C4-2B (cell line): ENCODE measurements at regions not wholly inside any gene's neighbourhood (a gene's known extent, or its start where the extent isn't known, plus 50 kb on each side); places are given as distances from the start of the nearest gene placed in this dataset.

Experiments used
- H3K27ac ChIP-seq: fragments of 450-650 bp; 2 replicates; pipeline ENCODE4 v1.5.1; 2017
- CTCF ChIP-seq: fragments of 450-650 bp; conservative IDR thresholded peaks from 2 replicates; pipeline ENCODE4 v1.5.1; 2017; ENCODE audit warnings: mild to moderate bottlenecking
- ZFX ChIP-seq: fragments of 450-650 bp; IDR thresholded peaks from 2 replicates; pipeline ENCODE4 v1.6.1; 2017

GRCh38 chr6:105740946-105741645, 338.2 kb upstream of the PREP start:
- TF ChIP-seq CTCF (no peak), ZFX (no peak)
- no peak overlapping the region for H3K27ac ChIP-seq

- TF ChIP-seq ZFX (no peak), CTCF (no peak)
- H3K27ac ChIP-seq: no peak overlapping the region
Observed at GRCh38 chr6:105739764-105740163, 336.9 kb upstream of the PREP start.

GRCh38 chr6:105733556-105734162, 330.8 kb upstream of the PREP start:
- H3K27ac ChIP-seq: no peak overlapping the region
- TF ChIP-seq CTCF: peak; percentile 81
- no peak for TF ChIP-seq ZFX

- no peak for TF ChIP-seq ZFX
- no peak for TF ChIP-seq CTCF
- H3K27ac ChIP-seq: no peak overlapping the region
Observed at GRCh38 chr6:105728995-105729394, 326.1 kb upstream of the PREP start.

- TF ChIP-seq ZFX (no peak), CTCF (no peak)
- H3K27ac ChIP-seq: no peak overlapping the region
Observed at GRCh38 chr6:105726902-105727655, 324.2 kb upstream of the PREP start.

- no peak for TF ChIP-seq CTCF
- no peak for TF ChIP-seq ZFX
Observed at GRCh38 chr6:105714846-105715245, 312.0 kb upstream of the PREP start.

More at GRCh38 chr6:105714846-105715245, 312.0 kb upstream of the PREP start:
- H3K27ac ChIP-seq: no peak overlapping the region
